ENCODE measurements at regions not wholly inside any gene's neighbourhood (a gene's known extent, or its start where the extent isn't known, plus 50 kb on each side); places are given as distances from the start of the nearest gene placed in this dataset.

- Mint-ChIP-seq H3K27ac (no peak overlapping the region), H3K4me1 (peaks cover 0 to 2% (median 2%) of the 10 kb centered on the region in 3 donors), H3K4me3 (no peak overlapping the region), H3K36me3 (no peaks in the 10 kb centered on the region), H3K9me3 (no peaks in the 10 kb centered on the region), H3K27me3 (peaks cover 0 to 2% of the 10 kb centered on the region in 2 donors)
- no peaks in the 10 kb centered on the region for H3K36me3 ChIP-seq (ENCODE audit: insufficient read depth, low read length)
- no peaks in the 10 kb centered on the region for H3K27me3 ChIP-seq (ENCODE audit: insufficient read depth, low read length, poor library complexity, severe bottlenecking)
- no peak overlapping the region for H3K27ac ChIP-seq (ENCODE audit: low read depth, low read length)
- H3K4me3 ChIP-seq (ENCODE audit: low read length), result no peak overlapping the region
- ChIA-PET CTCF (no interaction called here), POLR2A (no interaction called here)
- DNase-seq, result no peak
- H3K9me3 ChIP-seq (ENCODE audit: low read length), result no peaks in the 10 kb centered on the region
- H3K4me1 ChIP-seq (ENCODE audit: insufficient read depth, low read length), result peaks cover 4% of the 10 kb centered on the region
Observed at GRCh38 chr1:172770071-172770470, 111.2 kb downstream of the FASLG start.

- Mint-ChIP-seq H3K4me1 (peaks cover 8 to 11% (median 11%) of the 10 kb centered on the region in 3 donors), H3K4me3 (no peak overlapping the region), H3K36me3 (no peaks in the 10 kb centered on the region), H3K27me3 (peaks cover 0 to 2% of the 10 kb centered on the region in 2 donors), H3K27ac (no peak overlapping the region), H3K9me3 (no peaks in the 10 kb centered on the region)
- no peak for DNase-seq
- no peaks in the 10 kb centered on the region for H3K36me3 ChIP-seq (ENCODE audit: insufficient read depth, low read length)
- POLR2A ChIA-PET, result no interaction called here
- no peaks in the 10 kb centered on the region for H3K27me3 ChIP-seq (ENCODE audit: insufficient read depth, low read length, poor library complexity, severe bottlenecking)
- CTCF ChIA-PET, result no interaction called here
- H3K9me3 ChIP-seq (ENCODE audit: low read length), result no peaks in the 10 kb centered on the region
- H3K4me1 ChIP-seq (ENCODE audit: insufficient read depth, low read length), result no peaks in the 10 kb centered on the region
- no peak overlapping the region for H3K27ac ChIP-seq (ENCODE audit: low read depth, low read length)
- H3K4me3 ChIP-seq (ENCODE audit: low read length), result no peak overlapping the region
Observed at GRCh38 chr1:172774561-172774960, 115.7 kb downstream of the FASLG start.

DNA sequence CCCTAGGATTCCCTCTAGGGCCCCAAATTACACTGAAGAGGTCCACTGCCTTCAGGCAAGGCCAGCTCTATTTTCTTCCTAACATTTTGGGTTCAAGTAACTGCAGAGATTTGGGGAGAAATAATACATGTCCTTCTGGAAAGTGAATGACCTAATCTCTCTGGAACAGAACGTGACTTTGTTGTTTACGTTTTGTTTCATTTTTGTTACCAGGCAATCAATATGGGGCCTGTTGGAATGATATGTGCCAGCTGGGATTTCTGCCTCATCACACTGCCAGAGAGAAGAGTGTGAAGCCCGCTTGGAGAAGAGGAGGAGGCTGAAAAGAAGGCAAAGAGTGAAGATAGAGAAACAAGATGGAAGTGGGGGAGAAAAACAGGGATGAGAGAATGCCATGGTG is 116.7 kb downstream of the FASLG start:
- Mint-ChIP-seq H3K4me1 (peaks cover 8 to 16% (median 15%) of the 10 kb centered on the region in 3 donors), H3K36me3 (no peaks in the 10 kb centered on the region), H3K27me3 (peaks cover 0 to 2% of the 10 kb centered on the region in 2 donors), H3K9me3 (no peaks in the 10 kb centered on the region), H3K4me3 (no peak overlapping the region), H3K27ac (no peak overlapping the region)
- Histone ChIP-seq H3K27me3 (ENCODE audit: insufficient read depth, low read length, poor library complexity, severe bottlenecking) (no peaks in the 10 kb centered on the region), H3K4me1 (ENCODE audit: insufficient read depth, low read length) (no peaks in the 10 kb centered on the region), H3K27ac (ENCODE audit: low read depth, low read length) (no peak overlapping the region), H3K36me3 (ENCODE audit: insufficient read depth, low read length) (no peaks in the 10 kb centered on the region), H3K4me3 (ENCODE audit: low read length) (no peak overlapping the region), H3K9me3 (ENCODE audit: low read length) (no peaks in the 10 kb centered on the region)
- CTCF ChIA-PET, result interaction anchor here (1.5 kb wide), 1 partner anchor 10 kb away, joined by 6 read pairs; no protein-coding TSS in a partner anchor
- no peak for DNase-seq
- POLR2A ChIA-PET, result no interaction called here

DNA sequence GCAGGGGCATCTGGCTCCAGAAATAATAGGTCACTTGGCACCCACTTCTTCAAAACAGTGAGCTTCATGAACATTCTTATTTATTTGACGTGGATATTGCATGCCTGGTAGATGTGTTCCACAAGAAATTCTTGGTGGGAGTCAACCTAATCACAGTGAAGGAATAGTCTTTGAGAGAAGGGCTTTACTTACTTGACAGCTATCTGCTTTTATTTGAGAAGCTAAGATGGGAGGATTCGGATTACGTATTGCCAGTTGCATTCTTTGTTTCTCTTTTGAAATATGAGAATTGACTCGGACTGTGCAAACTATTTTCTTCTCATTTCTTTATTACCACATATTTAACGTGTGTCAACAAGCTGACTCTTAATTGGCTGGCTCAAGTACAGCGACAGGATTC is 117.2 kb downstream of the FASLG start:
- Mint-ChIP-seq H3K9me3 (no peaks in the 10 kb centered on the region), H3K36me3 (no peaks in the 10 kb centered on the region), H3K4me3 (no peak overlapping the region), H3K27ac (no peak overlapping the region), H3K27me3 (peaks cover 0 to 1% of the 10 kb centered on the region in 2 donors), H3K4me1 (peaks cover 9 to 17% (median 15%) of the 10 kb centered on the region in 3 donors)
- H3K27ac ChIP-seq (ENCODE audit: low read depth, low read length), result no peak overlapping the region
- no peaks in the 10 kb centered on the region for H3K9me3 ChIP-seq (ENCODE audit: low read length)
- H3K4me1 ChIP-seq (ENCODE audit: insufficient read depth, low read length), result no peaks in the 10 kb centered on the region
- H3K4me3 ChIP-seq (ENCODE audit: low read length), result no peak overlapping the region
- DNase-seq, result no peak
- POLR2A ChIA-PET, result no interaction called here
- CTCF ChIA-PET, result interaction anchor here (1.4 to 1.5 kb wide), 2 partner anchors 10 to 11 kb away, joined by 4 to 6 read pairs; no protein-coding TSS in a partner anchor
- no peaks in the 10 kb centered on the region for H3K27me3 ChIP-seq (ENCODE audit: insufficient read depth, low read length, poor library complexity, severe bottlenecking)
- H3K36me3 ChIP-seq (ENCODE audit: insufficient read depth, low read length), result no peaks in the 10 kb centered on the region

DNA sequence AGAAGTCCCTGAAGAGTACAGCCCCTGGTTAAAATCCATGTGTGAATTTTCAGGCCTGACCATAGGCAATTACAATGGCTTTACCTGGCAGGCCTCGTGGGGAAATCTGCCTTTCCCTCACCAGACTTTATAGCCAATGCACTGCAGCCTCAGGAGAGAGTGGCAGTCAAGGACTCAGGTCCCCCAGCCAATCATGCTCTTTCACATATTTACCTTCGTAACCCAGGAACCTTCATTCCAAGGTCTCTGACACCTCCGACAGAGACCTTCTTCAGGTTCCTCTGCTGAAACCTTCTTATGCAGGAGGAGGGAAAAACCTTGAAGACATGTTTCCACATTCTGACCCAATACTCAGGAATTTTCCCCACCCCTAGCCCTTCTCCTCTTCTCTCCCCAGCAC is 118.9 kb downstream of the FASLG start:
- ChIA-PET CTCF (interaction anchor here (1.2 to 4.0 kb wide), 5 partner anchors 33 to 428 kb away, joined by 3 to 29 read pairs (median 7); no protein-coding TSS in a partner anchor), POLR2A (interaction anchor here (2.0 kb wide), 1 partner anchor 41 kb away, joined by 4 read pairs; no protein-coding TSS in a partner anchor)
- Mint-ChIP-seq H3K27ac (no peak overlapping the region), H3K9me3 (no peaks in the 10 kb centered on the region), H3K4me1 (peaks cover 15 to 23% (median 22%) of the 10 kb centered on the region in 3 donors), H3K27me3 (no peaks in the 10 kb centered on the region), H3K36me3 (no peaks in the 10 kb centered on the region), H3K4me3 (no peak overlapping the region)
- Histone ChIP-seq H3K4me1 (ENCODE audit: insufficient read depth, low read length) (no peaks in the 10 kb centered on the region), H3K36me3 (ENCODE audit: insufficient read depth, low read length) (no peaks in the 10 kb centered on the region), H3K27me3 (ENCODE audit: insufficient read depth, low read length, poor library complexity, severe bottlenecking) (no peaks in the 10 kb centered on the region), H3K4me3 (ENCODE audit: low read length) (no peak overlapping the region), H3K27ac (ENCODE audit: low read depth, low read length) (no peak overlapping the region), H3K9me3 (ENCODE audit: low read length) (no peaks in the 10 kb centered on the region)
- DNase-seq, result no peak

DNA sequence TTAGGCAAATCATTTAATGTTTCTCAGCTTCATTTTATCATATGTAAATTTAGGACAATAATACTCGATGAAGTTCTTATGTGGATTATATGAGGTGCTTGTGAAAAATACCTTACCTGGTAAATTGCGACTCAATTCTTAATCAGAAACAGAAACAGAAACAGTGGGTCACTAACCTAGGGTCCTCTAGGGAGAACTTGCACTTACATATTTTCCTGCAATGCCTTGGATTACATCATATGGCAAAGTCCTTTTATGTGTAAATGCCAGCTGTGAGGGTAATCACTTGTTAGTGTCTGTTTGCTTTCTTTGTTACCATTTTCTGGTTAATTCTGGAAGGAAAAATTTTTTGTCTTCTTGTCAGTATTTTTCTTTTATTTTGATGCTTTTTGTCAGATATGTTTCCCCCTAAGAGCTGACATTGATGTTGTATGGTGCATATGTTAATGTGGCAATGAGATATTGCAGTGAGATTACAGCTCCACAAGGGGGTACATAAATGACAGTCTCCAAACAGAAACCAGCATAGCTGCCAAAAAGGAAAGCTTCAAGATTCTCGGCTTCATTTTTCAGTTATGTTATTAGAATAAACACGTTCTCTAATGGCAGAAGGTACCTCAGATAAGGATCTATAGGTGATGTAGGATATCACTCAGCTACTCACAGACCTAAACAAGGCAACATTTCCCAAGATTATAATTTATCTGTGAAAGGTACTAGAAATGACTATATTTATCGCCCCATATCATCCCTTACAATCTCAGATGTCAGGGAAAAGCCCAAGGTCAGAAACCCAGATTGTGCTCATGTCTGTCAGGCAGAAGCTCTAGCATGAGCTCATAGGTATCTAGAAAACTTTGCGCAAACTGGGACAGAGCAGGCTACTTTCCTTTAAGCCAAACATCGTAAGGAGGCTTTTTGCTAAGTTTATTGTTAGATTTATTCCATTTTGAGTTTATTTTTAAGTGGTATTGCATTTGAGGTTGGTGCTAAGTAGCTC is 119.9 kb downstream of the FASLG start:
- Mint-ChIP-seq H3K36me3 (no peaks in the 10 kb centered on the region), H3K27me3 (no peaks in the 10 kb centered on the region), H3K27ac (peak overlapping the region in 5 of 8 donors; percentile 11 to 58 (median 33)), H3K4me1 (peaks cover 15 to 23% (median 22%) of the 10 kb centered on the region in 3 donors), H3K4me3 (peak overlapping the region; percentile 35 to 84 (median 68)), H3K9me3 (peaks cover 0 to 2% (median 0%) of the 10 kb centered on the region in 5 donors)
- Histone ChIP-seq H3K4me3 (ENCODE audit: low read length) (peak overlapping the region; percentile 2), H3K36me3 (ENCODE audit: insufficient read depth, low read length) (no peaks in the 10 kb centered on the region), H3K9me3 (ENCODE audit: low read length) (no peaks in the 10 kb centered on the region), H3K4me1 (ENCODE audit: insufficient read depth, low read length) (no peaks in the 10 kb centered on the region), H3K27ac (ENCODE audit: low read depth, low read length) (no peak overlapping the region), H3K27me3 (ENCODE audit: insufficient read depth, low read length, poor library complexity, severe bottlenecking) (no peaks in the 10 kb centered on the region)
- peak in 2 of 5 donors; percentile 10 to 18 for DNase-seq
- CTCF ChIA-PET, result interaction anchor here (0.5 to 4.0 kb wide), 11 partner anchors 17 to 643 kb away, joined by 3 to 29 read pairs (median 3); no protein-coding TSS in a partner anchor
- POLR2A ChIA-PET, result interaction anchor here (0.5 to 2.0 kb wide), 3 partner anchors 33 to 59 kb away, joined by 3 to 4 read pairs (median 3); no protein-coding TSS in a partner anchor

DNA sequence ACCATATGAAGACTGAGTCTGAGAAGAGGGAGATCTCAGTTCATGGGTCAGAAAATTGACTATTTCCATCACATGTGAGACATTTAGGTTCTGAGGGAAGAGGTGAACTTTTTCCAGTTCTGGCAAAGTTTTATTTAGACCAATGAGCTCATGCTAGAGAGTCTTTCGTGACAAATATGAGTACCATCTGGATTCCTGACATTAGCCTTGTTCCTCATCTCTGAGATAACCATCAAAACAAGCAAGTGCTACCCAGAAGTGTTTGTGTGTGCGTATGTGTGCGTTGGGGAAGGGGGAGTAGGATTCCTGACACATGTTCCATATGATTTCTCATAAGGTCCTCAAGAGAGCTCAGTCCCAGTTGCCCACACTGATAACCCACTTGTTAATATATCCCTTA is 120.6 kb downstream of the FASLG start:
- Mint-ChIP-seq H3K4me3 (peak overlapping the region in 2 of 7 donors; percentile 73 to 84), H3K27me3 (no peaks in the 10 kb centered on the region), H3K27ac (peak overlapping the region in 1 of 8 donors; percentile 33), H3K4me1 (peaks cover 15 to 23% (median 22%) of the 10 kb centered on the region in 3 donors), H3K9me3 (peaks cover 0 to 3% (median 0%) of the 10 kb centered on the region in 5 donors), H3K36me3 (no peaks in the 10 kb centered on the region)
- POLR2A ChIA-PET, result interaction anchor here (2.0 kb wide), 1 partner anchor 40 kb away, joined by 4 read pairs; no protein-coding TSS in a partner anchor
- no peak overlapping the region for H3K27ac ChIP-seq (ENCODE audit: low read depth, low read length)
- no peak overlapping the region for H3K4me3 ChIP-seq (ENCODE audit: low read length)
- DNase-seq, result no peak
- no peaks in the 10 kb centered on the region for H3K4me1 ChIP-seq (ENCODE audit: insufficient read depth, low read length)
- no peaks in the 10 kb centered on the region for H3K9me3 ChIP-seq (ENCODE audit: low read length)
- H3K36me3 ChIP-seq (ENCODE audit: insufficient read depth, low read length), result no peaks in the 10 kb centered on the region
- CTCF ChIA-PET, result interaction anchor here (0.9 to 4.0 kb wide), 8 partner anchors 17 to 426 kb away, joined by 3 to 29 read pairs (median 4); no protein-coding TSS in a partner anchor
- no peaks in the 10 kb centered on the region for H3K27me3 ChIP-seq (ENCODE audit: insufficient read depth, low read length, poor library complexity, severe bottlenecking)

Measured in CD8-positive, alpha-beta memory T cell (primary cell).